WERI-Rb-1 (cell line): ENCODE measurements at regions not wholly inside any gene's neighbourhood (a gene's known extent, or its start where the extent isn't known, plus 50 kb on each side); places are given as distances from the start of the nearest gene placed in this dataset.
"Not testable (repeated sequence)": the region's sequence is repeated elsewhere in the genome, so short reads cannot be mapped to it uniquely, and the experiment has no call there.

Experiments
- DNase-seq: peaks from one replicate; pipeline ENCODE4 v3.0.0-alpha.2; 2020
- H3K27ac ChIP-seq: fragments of 250-450 bp; sonication (Bioruptor Pico); 2 replicates; pipeline ENCODE4 v1.5.1; 2020; ENCODE audit warnings: mild to moderate bottlenecking, moderate library complexity
- H3K27me3 ChIP-seq: fragments of 250-450 bp; sonication (Bioruptor Pico); 2 replicates; pipeline ENCODE4 v1.5.1; 2021; ENCODE audit warnings: mild to moderate bottlenecking, low read depth, moderate library complexity; ENCODE audit not compliant: insufficient read depth, severe bottlenecking
- H3K36me3 ChIP-seq: fragments of 250-450 bp; sonication (Bioruptor Pico); 2 replicates; pipeline ENCODE4 v1.5.1; 2020; ENCODE audit warnings: mild to moderate bottlenecking, moderate library complexity
- H3K4me3 ChIP-seq: 2 replicates; pipeline ENCODE4 v1.5.1; 2011; ENCODE audit warnings: low read depth, mild to moderate bottlenecking, control low read depth, low read length
- H3K9me3 ChIP-seq: fragments of 250-450 bp; sonication (Bioruptor Pico); 2 replicates; pipeline ENCODE4 v1.5.1; 2021; ENCODE audit warnings: mild to moderate bottlenecking, moderate library complexity; ENCODE audit not compliant: severe bottlenecking
- TF ChIP-seq, protein P1 (sequence below): IDR thresholded peaks from 2 replicates; pipeline ENCODE4 v1.5.1; 2011; ENCODE audit warnings: low read depth, mild to moderate bottlenecking, control low read depth, inconsistent platforms, low read length

DNA sequence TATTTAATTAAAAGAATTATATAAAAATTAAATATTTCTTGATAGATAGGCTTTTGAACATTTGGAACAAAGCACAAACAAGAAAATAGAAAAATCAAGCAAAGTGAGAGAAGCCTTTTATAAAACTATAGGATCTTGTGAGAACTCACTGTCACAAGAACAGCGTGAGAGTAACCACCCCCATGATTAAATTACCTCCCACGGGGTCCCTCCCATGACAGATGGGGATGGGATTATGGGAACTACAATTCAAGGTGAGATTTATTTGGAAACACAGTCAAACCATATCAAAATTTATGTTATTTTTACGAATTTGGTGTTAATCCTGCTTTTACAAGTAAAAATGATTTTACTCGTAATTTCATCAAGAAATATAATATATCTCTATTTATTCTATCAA, 1136.1 kb upstream of the POT1 start:
- no peak overlapping the region for H3K27ac ChIP-seq
- no peak overlapping the region for H3K4me3 ChIP-seq
- H3K27me3 ChIP-seq = no peaks in the 10 kb centered on the region
- TF ChIP-seq, protein P1, sequence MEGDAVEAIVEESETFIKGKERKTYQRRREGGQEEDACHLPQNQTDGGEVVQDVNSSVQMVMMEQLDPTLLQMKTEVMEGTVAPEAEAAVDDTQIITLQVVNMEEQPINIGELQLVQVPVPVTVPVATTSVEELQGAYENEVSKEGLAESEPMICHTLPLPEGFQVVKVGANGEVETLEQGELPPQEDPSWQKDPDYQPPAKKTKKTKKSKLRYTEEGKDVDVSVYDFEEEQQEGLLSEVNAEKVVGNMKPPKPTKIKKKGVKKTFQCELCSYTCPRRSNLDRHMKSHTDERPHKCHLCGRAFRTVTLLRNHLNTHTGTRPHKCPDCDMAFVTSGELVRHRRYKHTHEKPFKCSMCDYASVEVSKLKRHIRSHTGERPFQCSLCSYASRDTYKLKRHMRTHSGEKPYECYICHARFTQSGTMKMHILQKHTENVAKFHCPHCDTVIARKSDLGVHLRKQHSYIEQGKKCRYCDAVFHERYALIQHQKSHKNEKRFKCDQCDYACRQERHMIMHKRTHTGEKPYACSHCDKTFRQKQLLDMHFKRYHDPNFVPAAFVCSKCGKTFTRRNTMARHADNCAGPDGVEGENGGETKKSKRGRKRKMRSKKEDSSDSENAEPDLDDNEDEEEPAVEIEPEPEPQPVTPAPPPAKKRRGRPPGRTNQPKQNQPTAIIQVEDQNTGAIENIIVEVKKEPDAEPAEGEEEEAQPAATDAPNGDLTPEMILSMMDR = no peak
- no peaks in the 10 kb centered on the region for H3K36me3 ChIP-seq
- no peaks in the 10 kb centered on the region for H3K9me3 ChIP-seq
- DNase-seq = peak; percentile 10

DNA sequence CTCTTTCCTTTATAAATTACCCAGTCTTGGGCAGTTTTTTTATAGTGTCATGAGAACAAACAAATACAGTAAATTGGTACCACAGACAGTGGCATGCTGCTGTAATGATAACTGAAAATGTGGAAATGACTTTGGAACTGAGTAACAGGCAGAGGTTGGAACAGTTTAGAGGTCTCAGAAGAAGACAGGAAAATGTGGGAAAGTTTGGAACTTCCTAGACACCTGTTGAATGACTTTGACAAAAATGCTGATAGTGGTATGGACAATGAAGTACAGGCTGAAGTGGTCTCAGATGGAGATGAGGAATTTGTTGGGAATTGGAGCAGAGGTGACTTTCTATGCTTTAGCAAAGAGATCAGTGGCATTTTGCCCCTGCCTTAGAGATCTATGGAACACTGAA, 1128.4 kb upstream of the POT1 start:
- H3K4me3 ChIP-seq = no peak overlapping the region

DNA sequence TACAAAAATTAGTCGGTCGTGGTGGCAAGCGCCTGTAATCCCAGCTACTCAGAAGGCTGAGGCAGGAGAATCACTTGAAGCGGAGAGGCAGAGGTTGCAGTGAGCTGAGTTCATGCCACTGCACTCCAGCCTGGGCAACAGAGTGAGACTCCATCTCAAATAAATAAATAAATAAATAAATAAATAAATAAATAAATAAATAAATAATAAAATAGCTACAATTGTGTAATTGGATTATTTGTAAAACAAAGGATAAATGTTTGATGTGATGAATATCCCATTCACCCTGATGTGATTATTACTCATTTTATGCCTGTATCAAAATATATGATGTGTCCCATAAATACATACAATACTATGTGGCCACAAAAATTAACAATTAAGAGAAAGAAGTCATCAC, 1127.0 kb upstream of the POT1 start:
- not testable (repeated sequence) for H3K9me3 ChIP-seq, H3K27me3 ChIP-seq, DNase-seq

More for the DNA sequence above, 1128.4 kb upstream of the POT1 start:
- no peaks in the 10 kb centered on the region for H3K9me3 ChIP-seq
- H3K27me3 ChIP-seq = no peaks in the 10 kb centered on the region
- TF ChIP-seq, protein P1 = no peak
- no peak for DNase-seq
- no peak overlapping the region for H3K27ac ChIP-seq
- H3K36me3 ChIP-seq = no peaks in the 10 kb centered on the region

DNA sequence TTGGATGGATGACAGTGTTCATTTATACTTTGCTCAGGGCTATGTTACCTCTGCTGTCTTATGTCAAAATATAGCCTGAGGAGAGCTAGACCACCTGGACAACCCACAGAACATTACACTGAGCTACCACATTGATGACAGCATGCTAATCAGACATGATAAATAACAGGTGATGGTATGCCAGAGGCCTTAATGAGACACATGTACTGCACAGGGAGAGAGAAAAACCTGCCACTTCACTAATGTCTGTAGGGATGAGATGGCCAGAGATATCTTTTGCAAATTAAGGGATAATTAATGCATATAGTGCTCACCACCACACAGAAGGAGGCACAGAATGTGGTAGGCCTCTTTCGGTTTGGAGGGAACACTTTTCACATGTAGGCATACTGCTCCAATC, 1122.6 kb upstream of the POT1 start:
- DNase-seq = no peak
- TF ChIP-seq, protein P1 = no peak
- no peaks in the 10 kb centered on the region for H3K36me3 ChIP-seq

More for the DNA sequence above, 1127.0 kb upstream of the POT1 start:
- not testable (repeated sequence) for H3K27ac ChIP-seq, H3K36me3 ChIP-seq, H3K4me3 ChIP-seq

DNA sequence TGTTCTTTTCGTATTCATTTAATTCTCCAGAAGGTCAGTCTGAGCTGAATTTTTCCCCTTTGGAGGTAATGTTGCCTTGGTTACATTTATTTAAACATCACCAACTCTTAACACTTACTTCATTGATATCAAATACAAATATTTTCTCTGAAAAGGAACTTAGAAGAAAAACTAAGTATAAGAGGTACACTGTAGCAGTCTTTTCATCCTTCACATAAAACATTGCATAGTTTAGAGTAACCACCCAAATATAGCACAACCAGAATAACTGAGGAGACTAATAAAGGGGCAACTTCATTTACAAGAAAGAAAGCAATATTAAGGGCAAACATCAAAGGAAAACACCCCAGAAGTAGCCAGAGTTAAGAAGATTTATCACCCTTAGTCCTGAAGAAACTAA, 1115.0 kb upstream of the POT1 start:
- H3K9me3 ChIP-seq = no peaks in the 10 kb centered on the region
- DNase-seq = no peak
- no peak overlapping the region for H3K27ac ChIP-seq
- TF ChIP-seq, protein P1 = no peak
- no peaks in the 10 kb centered on the region for H3K36me3 ChIP-seq
- H3K4me3 ChIP-seq = no peak overlapping the region
- no peaks in the 10 kb centered on the region for H3K27me3 ChIP-seq

More for the DNA sequence above, 1122.6 kb upstream of the POT1 start:
- Histone ChIP-seq H3K9me3 (no peaks in the 10 kb centered on the region), H3K27ac (no peak overlapping the region), H3K27me3 (no peaks in the 10 kb centered on the region), H3K4me3 (no peak overlapping the region)

DNA sequence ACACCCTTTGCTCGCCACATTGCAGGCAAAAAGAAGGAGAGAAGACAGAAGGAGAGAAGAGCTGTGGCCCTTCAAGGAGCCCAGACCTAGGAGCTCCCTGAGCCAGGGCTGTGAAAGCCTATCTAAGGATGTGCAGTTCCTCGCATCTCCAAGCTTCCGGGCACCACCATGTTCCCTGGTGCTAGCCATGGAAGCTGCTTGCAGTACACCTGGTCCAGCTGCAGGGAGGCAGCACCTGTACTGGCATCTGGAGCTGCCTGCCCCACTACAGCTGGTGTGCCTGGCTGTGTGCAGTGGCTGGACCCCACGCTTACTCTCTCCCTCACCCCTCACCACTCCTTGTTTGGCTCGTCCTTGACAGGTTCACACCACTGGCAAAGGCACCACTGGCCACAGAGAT, 1111.8 kb upstream of the POT1 start:
- TF ChIP-seq, protein P1 = no peak
- Histone ChIP-seq H3K27me3 (no peaks in the 10 kb centered on the region), H3K27ac (no peak overlapping the region), H3K4me3 (no peak overlapping the region), H3K9me3 (no peaks in the 10 kb centered on the region), H3K36me3 (no peaks in the 10 kb centered on the region)
- DNase-seq = no peak
